Body of pancreas (tissue), 4 donors: ENCODE measurements at regions not wholly inside any gene's neighbourhood (a gene's known extent, or its start where the extent isn't known, plus 50 kb on each side); places are given as distances from the start of the nearest gene placed in this dataset.

Experiments
- ATAC-seq: fragments of 150-250 bp; one replicate; pipeline ENCODE4 v1.9.1; 2016
- DNase-seq, 4 donors: peaks; one replicate each; pipeline ENCODE4 v3.0.0-alpha.2; 2019
- H3K27ac ChIP-seq, 4 donors: fragments of 200-600 bp; sonication (generic); 1 replicate in 3 of 4; 2 replicates in 1 of 4; pipeline versions ENCODE4 v1.5.1 to v1.6.1; 2016 to 2019; ENCODE audit warnings: mild to moderate bottlenecking in 1 of 4, mixed read lengths in 1 of 4, moderate library complexity in 1 of 4
- H3K27me3 ChIP-seq, 2 donors: fragments of 200-600 bp; sonication (generic); one replicate each; pipeline ENCODE4 v1.6.0; 2016; ENCODE audit warnings: mild to moderate bottlenecking in 1 of 2
- H3K36me3 ChIP-seq, 2 donors: fragments of 200-600 bp; sonication (generic); replicated peaks in 1 of 2; 2 replicates each; pipeline ENCODE4 v1.5.1; 2016; ENCODE audit warnings: low read depth in 2 of 2; ENCODE audit not compliant: insufficient read depth in 1 of 2
- H3K4me1 ChIP-seq: fragments of 200-600 bp; sonication (generic); one replicate; pipeline ENCODE4 v1.6.0; 2016
- H3K4me3 ChIP-seq, 2 donors: fragments of 200-600 bp; sonication (generic); 1 replicate in 1 of 2; 2 replicates in 1 of 2; pipeline ENCODE4 v1.5.1; 2016 to 2019
- H3K9me3 ChIP-seq, 3 donors: fragments of 200-600 bp; sonication (generic); 1 replicate in 2 of 3; 2 replicates in 1 of 3; pipeline ENCODE4 v1.5.1; 2016
- CTCF ChIP-seq, 7 experiments: fragments of 450-650 bp in 4 of 7; fragments of 200-600 bp in 3 of 7; sonication (generic) in 3 of 7; IDR thresholded peaks; one replicate each; pipeline ENCODE4 v1.5.1; 2016 to 2019; ENCODE audit warnings: antibody characterized with exemption in 7 of 7
- POLR2A ChIP-seq, 3 donors: fragments of 450-650 bp; IDR thresholded peaks; one replicate each; pipeline ENCODE4 v1.6.1; 2016; ENCODE audit warnings: antibody characterized with exemption in 3 of 3, mild to moderate bottlenecking in 2 of 3
- WGBS, 2 donors: methylation state at CpG; one replicate each; pipeline ENCODE4 v1.1.5; 2017; 5-methylcytosine and 5-hydroxymethylcytosine counted together
- intact Hi-C: fragments of 100-400 bp; cut with DNase I; formaldehyde crosslinking; loops from one replicate; pipeline ENCODE4 v1.15.1; 2023

- H3K27me3 ChIP-seq: no peaks in the 10 kb centered on the region
- H3K27ac ChIP-seq: no peak overlapping the region
- 64 to 83% methylated on average over 1 of the region's 1 CpG for WGBS, 2 donors
- DNase-seq: no peak
- H3K36me3 ChIP-seq: no peaks in the 10 kb centered on the region
- no peaks in the 10 kb centered on the region for H3K9me3 ChIP-seq
- no peak for TF ChIP-seq POLR2A (IDR thresholded peaks at IDR 0.05)
- TF ChIP-seq CTCF (IDR thresholded peaks at IDR 0.05): no peak
- no peak overlapping the region for H3K4me3 ChIP-seq
- no peak for ATAC-seq
- no peaks in the 10 kb centered on the region for H3K4me1 ChIP-seq
- intact Hi-C loops: no loop called here
Measured at GRCh38 chr3:177966493-177966892, 569.7 kb upstream of the KCNMB2 start.

GRCh38 chr3:177968891-177969290 is 567.3 kb upstream of the KCNMB2 start:
- DNase-seq (no peak), ATAC-seq (no peak)
- Histone ChIP-seq H3K9me3 (no peaks in the 10 kb centered on the region), H3K27me3 (no peaks in the 10 kb centered on the region), H3K36me3 (no peaks in the 10 kb centered on the region), H3K27ac (no peak overlapping the region), H3K4me1 (no peaks in the 10 kb centered on the region), H3K4me3 (no peak overlapping the region)
- WGBS, 2 donors: 90 to 97% methylated on average over 2 of the region's 2 CpGs
- no peak for TF ChIP-seq POLR2A (IDR thresholded peaks at IDR 0.05)
- no peak for TF ChIP-seq CTCF (IDR thresholded peaks at IDR 0.05)
- intact Hi-C loops: no loop called here

- Histone ChIP-seq H3K27ac (no peak overlapping the region), H3K36me3 (no peaks in the 10 kb centered on the region), H3K27me3 (no peaks in the 10 kb centered on the region), H3K4me3 (no peak overlapping the region), H3K4me1 (no peaks in the 10 kb centered on the region), H3K9me3 (no peaks in the 10 kb centered on the region)
- DNase-seq (no peak), ATAC-seq (no peak)
- intact Hi-C loops: no loop called here
- TF ChIP-seq CTCF (IDR thresholded peaks at IDR 0.05) (no peak), POLR2A (IDR thresholded peaks at IDR 0.05) (no peak)
- WGBS, 2 donors: 66 to 67% methylated on average over 2 of the region's 2 CpGs
Measured at GRCh38 chr3:177973241-177973840, 562.9 kb upstream of the KCNMB2 start.

- no peak for TF ChIP-seq CTCF (IDR thresholded peaks at IDR 0.05)
- TF ChIP-seq POLR2A (IDR thresholded peaks at IDR 0.05): no peak
- H3K9me3 ChIP-seq: no peaks in the 10 kb centered on the region
- 36 to 48% methylated on average over 2 of the region's 2 CpGs for WGBS, 2 donors
- no peak overlapping the region for H3K27ac ChIP-seq
- H3K4me1 ChIP-seq: no peaks in the 10 kb centered on the region
- H3K36me3 ChIP-seq: no peaks in the 10 kb centered on the region
- H3K4me3 ChIP-seq: no peak overlapping the region
- intact Hi-C loops: no loop called here
- ATAC-seq (no peak), DNase-seq (no peak)
- no peaks in the 10 kb centered on the region for H3K27me3 ChIP-seq
Measured at GRCh38 chr3:177976241-177976640, 560.0 kb upstream of the KCNMB2 start.

GRCh38 chr3:177976866-177977265 is 559.4 kb upstream of the KCNMB2 start:
- WGBS, 2 donors: 73 to 76% methylated on average over 2 of the region's 2 CpGs
- no peaks in the 10 kb centered on the region for H3K36me3 ChIP-seq
- no peak overlapping the region for H3K4me3 ChIP-seq
- TF ChIP-seq CTCF (IDR thresholded peaks at IDR 0.05) (no peak), POLR2A (IDR thresholded peaks at IDR 0.05) (no peak)
- ATAC-seq (no peak), DNase-seq (no peak)
- H3K9me3 ChIP-seq: no peaks in the 10 kb centered on the region
- H3K27ac ChIP-seq: no peak overlapping the region
- intact Hi-C loops: no loop called here
- H3K4me1 ChIP-seq: no peaks in the 10 kb centered on the region
- H3K27me3 ChIP-seq: no peaks in the 10 kb centered on the region
